DND-41 (cell line): ENCODE measurements at regions not wholly inside any gene's neighbourhood (a gene's known extent, or its start where the extent isn't known, plus 50 kb on each side); places are given as distances from the start of the nearest gene placed in this dataset.

Source experiments
- EZH2 ChIP-seq: IDR thresholded peaks from 3 replicates; pipeline ENCODE4 v1.6.1; 2012; ENCODE audit warnings: borderline replicate concordance, low read depth, mild to moderate bottlenecking, moderate library complexity, low read length, inconsistent platforms; ENCODE audit not compliant: severe bottlenecking
- TF ChIP-seq, protein P1 (sequence below): IDR thresholded peaks from 2 replicates; pipeline ENCODE4 v1.5.1; 2012; ENCODE audit warnings: borderline replicate concordance, low read length, moderate library complexity, mild to moderate bottlenecking; ENCODE audit not compliant: poor library complexity, severe bottlenecking; ENCODE audit errors: extremely low read depth

DNA sequence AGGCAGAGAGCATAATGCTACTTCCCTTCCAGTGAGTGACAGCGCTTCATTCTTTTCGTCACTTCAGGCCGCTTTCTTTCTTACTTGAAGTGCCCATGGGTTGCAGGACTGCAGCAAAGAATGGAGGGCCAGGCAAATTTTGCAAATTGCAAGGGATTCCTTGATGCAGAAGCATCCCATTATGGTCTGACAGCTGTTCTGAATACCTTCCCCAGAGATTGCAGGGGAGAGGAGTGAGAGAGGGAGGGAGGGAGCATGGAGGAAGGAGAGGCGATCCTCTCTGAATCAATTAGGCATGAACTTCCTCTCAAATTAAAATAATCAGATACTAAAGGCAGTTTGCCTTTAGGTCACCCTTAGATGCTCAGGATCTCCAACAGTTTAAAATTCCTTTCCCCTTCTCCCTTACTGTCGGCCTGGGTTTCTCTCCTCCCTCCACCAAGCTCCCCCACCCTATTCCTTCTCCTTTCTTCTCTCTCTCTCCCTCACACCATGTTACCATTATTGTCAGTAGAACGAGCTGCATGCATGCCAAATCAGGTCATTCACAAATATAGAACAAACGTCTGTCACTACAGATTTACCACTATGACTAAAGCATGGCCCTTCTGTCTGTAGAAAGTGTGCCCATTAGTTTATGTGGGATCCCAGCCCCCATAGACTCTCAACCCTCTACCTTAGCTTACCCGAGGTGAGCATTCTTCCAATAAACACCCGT, 289.2 kb downstream of the CD83 start:
- TF ChIP-seq, protein P1, sequence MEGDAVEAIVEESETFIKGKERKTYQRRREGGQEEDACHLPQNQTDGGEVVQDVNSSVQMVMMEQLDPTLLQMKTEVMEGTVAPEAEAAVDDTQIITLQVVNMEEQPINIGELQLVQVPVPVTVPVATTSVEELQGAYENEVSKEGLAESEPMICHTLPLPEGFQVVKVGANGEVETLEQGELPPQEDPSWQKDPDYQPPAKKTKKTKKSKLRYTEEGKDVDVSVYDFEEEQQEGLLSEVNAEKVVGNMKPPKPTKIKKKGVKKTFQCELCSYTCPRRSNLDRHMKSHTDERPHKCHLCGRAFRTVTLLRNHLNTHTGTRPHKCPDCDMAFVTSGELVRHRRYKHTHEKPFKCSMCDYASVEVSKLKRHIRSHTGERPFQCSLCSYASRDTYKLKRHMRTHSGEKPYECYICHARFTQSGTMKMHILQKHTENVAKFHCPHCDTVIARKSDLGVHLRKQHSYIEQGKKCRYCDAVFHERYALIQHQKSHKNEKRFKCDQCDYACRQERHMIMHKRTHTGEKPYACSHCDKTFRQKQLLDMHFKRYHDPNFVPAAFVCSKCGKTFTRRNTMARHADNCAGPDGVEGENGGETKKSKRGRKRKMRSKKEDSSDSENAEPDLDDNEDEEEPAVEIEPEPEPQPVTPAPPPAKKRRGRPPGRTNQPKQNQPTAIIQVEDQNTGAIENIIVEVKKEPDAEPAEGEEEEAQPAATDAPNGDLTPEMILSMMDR = no peak
- TF ChIP-seq EZH2 = no peak
